LNCAP (cell line): ENCODE measurements at regions not wholly inside any gene's neighbourhood (a gene's known extent, or its start where the extent isn't known, plus 50 kb on each side); places are given as distances from the start of the nearest gene placed in this dataset.

Experiments
- TF ChIP-seq, protein P1 (sequence below): fragments of 450-650 bp; IDR thresholded peaks from 2 replicates; pipeline ENCODE4 v1.5.1; 2017; ENCODE audit warnings: mild to moderate bottlenecking

DNA sequence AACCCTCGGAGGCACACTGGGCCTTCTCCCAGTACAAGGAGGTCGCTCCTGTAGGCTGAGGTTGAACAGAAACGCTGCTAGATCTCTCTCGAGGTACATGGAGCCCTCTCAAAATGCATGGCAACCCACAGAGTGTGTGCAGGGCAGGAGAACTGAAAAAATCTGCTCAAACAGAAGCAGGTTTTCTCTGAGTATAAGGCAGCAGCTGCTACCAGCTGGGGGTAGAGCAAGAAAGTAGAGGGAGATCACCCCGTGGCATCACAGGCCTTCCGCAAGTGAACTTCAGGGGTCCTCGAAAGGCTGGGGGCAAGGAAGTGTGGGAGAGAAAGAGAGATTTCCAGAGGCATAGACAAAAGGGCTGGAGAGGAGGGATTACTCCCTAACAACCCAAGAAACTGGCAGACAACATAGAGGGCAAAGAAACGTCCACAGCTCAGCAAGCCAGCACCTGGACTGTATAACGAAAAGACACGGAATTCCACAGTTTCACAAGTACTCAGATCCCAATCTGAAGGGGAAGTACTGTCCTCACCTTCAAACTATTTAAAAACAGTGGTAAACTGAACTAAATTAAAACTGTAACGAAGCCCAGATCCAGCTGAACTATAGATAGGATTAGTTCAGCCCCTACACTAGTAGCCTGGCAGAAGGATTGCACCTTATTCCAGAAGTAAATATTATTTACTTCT lies 299.2 kb downstream of the IPMK start:
- TF ChIP-seq, protein P1, sequence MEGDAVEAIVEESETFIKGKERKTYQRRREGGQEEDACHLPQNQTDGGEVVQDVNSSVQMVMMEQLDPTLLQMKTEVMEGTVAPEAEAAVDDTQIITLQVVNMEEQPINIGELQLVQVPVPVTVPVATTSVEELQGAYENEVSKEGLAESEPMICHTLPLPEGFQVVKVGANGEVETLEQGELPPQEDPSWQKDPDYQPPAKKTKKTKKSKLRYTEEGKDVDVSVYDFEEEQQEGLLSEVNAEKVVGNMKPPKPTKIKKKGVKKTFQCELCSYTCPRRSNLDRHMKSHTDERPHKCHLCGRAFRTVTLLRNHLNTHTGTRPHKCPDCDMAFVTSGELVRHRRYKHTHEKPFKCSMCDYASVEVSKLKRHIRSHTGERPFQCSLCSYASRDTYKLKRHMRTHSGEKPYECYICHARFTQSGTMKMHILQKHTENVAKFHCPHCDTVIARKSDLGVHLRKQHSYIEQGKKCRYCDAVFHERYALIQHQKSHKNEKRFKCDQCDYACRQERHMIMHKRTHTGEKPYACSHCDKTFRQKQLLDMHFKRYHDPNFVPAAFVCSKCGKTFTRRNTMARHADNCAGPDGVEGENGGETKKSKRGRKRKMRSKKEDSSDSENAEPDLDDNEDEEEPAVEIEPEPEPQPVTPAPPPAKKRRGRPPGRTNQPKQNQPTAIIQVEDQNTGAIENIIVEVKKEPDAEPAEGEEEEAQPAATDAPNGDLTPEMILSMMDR = no peak

DNA sequence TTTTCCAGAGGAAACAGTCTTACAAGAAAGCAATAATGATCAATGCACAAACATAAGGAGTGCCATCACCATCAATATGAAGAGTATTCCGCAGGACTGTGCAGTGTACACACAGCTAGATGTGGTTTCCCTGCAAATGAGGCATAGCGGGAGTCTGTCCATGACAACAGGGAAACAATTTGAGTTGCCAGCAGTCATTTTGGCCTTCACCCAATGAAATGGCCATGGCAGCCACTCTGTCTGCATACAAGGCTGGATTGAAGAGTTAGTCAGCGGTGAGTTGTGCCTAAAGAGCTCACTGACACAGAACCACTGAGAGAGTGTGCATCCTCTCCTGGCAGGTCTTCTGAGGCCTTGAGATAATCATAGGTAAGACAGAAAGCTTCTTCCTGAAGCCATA lies 303.3 kb downstream of the IPMK start:
- TF ChIP-seq, protein P1 = no peak

DNA sequence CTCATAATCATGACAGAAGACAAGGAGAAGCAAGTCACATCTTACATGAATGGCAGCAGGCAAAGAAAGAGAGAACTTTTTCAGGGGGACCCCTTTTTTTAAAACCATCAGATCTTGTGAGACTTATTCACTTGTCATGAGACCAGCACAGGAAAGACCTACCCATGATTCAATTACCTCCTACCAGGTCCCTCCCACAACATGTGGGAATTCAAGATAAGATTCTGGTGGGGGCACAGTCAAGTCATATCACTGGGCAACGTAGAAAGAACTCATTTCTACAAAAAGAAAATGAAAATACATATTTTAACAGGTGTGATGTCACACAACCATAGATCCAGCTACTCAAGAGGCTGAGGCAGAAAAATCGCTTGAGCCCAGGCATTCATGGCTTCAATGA lies 304.1 kb downstream of the IPMK start:
- TF ChIP-seq, protein P1 = no peak

DNA sequence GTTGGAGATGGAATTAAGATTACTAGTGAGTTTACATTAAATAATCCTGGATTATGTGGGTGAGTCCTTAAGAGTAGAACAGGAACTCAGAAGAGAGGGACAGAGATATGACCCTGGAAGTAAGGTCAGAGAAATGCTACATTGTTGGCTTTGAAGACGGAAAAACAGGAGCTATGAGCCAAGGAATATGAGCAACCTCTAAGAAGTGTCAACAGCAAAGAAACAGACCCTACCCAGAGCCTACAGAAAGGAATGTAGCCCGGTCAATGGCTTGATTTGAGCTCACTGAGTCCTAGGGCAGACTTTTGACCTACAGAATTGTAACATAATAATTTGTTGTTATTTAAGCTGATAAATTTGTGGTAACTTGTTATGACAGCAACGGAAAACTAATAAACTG lies 304.9 kb downstream of the IPMK start:
- TF ChIP-seq, protein P1 = no peak

DNA sequence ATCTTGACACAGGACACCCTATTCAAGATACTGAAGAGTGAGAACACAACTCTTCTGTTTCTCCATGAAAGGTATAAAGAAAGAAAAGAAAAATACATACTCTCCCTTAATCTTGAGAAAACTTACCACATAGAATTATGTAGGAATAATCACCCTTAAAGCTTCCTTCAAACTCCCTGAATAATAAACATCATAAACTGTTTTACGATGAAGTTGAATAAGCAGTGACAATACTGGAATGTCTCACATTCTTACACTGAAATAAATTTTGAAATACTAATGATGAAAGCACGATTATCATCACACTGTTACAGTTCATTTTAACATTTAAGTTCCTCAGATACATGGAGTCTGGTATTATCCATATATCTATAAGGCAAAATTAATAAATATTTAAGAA lies 306.2 kb downstream of the IPMK start:
- TF ChIP-seq, protein P1 = no peak

DNA sequence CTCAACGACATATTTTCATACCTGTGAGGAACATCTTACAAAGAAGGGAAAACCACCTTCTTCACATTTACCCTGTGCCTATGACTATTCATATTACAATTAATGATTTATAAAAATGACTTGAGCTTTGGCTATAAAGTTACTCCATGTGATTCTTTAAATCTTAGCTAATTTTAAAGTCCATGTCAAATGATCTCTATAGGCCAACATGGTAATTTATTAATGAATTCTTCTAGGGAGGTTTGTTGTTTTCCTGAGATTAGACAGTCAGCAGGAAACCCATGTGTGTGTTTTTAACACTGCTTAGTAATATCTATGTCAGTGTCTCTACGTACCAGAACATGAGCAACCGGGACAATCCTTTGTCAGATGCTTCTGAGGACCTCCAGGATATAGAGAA lies 307.3 kb downstream of the IPMK start:
- TF ChIP-seq, protein P1 = no peak

DNA sequence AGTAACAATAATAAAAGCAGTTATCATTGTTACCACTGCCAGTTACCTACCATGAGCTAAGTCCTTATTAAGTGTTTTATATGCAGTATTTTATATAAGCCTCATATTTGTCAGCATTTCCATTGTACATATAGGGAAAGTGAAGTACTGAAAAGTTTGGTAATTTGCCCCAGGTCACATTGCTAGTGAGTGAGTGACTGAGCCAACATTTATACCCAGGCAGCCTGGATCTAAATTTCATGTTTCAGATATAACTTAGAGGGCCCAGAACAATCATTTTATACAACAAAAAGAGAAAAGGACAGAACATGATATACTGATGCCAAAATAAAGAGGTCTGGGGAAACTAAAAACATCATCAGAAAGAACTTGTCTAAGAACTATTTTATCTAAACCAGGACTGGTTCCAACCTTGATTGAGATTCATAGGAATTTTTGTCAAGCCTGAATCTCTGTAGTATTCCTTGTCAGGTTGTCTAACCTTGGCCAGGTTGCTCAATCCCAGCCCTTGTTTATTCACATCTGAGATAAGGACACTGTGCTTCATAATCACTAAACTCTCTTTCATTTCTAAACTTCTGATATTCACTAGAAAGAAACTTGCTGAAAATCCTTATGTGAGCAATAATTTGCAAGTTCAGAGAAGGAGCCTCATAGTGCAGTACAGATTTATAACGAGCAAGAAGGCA lies 308.2 kb downstream of the IPMK start:
- TF ChIP-seq, protein P1 = no peak
